Peyer's patch (tissue), 4 donors: ENCODE measurements at regions not wholly inside any gene's neighbourhood (a gene's known extent, or its start where the extent isn't known, plus 50 kb on each side); places are given as distances from the start of the nearest gene placed in this dataset.

Source experiments
- DNase-seq, 3 donors: peaks; one replicate each; pipeline ENCODE4 v3.0.0-alpha.2; 2017 to 2019
- H3K27ac ChIP-seq, 4 donors: fragments of 200-600 bp; sonication (generic); one replicate each; pipeline ENCODE4 v1.5.1; 2016 to 2019
- H3K27me3 ChIP-seq, 2 donors: fragments of 200-600 bp; sonication (generic); one replicate each; pipeline ENCODE4 v1.5.1; 2019
- H3K36me3 ChIP-seq, 3 donors: fragments of 200-600 bp; sonication (generic); one replicate each; pipeline ENCODE4 v1.5.1; 2016 to 2019
- H3K4me1 ChIP-seq, 4 donors: fragments of 200-600 bp; sonication (generic); one replicate each; pipeline ENCODE4 v1.5.1; 2016 to 2019
- H3K4me3 ChIP-seq, 4 donors: fragments of 200-600 bp; sonication (generic); 1 replicate in 3 of 4; 2 replicates in 1 of 4; pipeline ENCODE4 v1.5.1; 2016 to 2019; ENCODE audit warnings: mild to moderate bottlenecking in 1 of 4
- H3K9me3 ChIP-seq, 4 donors: fragments of 200-600 bp; sonication (generic); one replicate each; pipeline ENCODE4 v1.5.1; 2016 to 2019; ENCODE audit warnings: mild to moderate bottlenecking in 1 of 4
- CTCF ChIP-seq, 6 experiments: fragments of 450-650 bp in 4 of 6; fragments of 200-600 bp in 2 of 6; sonication (generic) in 1 of 6; IDR thresholded peaks; one replicate each; pipeline ENCODE4 v1.5.1; 2017 to 2019; ENCODE audit warnings: antibody characterized with exemption in 6 of 6, mild to moderate bottlenecking in 3 of 6, moderate library complexity in 1 of 6
- POLR2A ChIP-seq, 2 donors: fragments of 450-650 bp; IDR thresholded peaks; one replicate each; pipeline ENCODE4 v1.5.1; 2017; ENCODE audit warnings: antibody characterized with exemption in 2 of 2, mild to moderate bottlenecking in 2 of 2, moderate library complexity in 2 of 2

DNA sequence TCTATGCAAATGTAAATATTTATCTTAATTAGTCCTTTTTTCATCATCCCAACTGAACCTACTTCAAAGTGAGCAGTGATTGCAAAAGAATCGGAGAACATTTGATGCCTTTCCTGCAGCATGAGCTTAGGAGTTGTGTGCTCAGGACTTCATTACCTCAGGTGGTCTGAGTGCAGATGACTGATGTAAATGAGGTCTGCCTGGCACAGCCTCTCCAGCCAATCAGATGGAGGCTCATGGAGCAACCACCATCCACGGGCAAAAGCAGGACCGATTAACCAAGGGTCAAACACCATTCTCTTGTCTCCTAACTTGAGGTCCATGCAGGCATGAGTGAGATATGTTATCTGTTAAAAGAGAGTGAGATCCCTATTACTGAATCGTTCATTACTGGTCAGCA lies 165.7 kb upstream of the CARMIL1 start:
- H3K36me3 ChIP-seq, result peaks cover 0 to 15% (median 0%) of the 10 kb centered on the region in 3 donors
- no peak overlapping the region for H3K27ac ChIP-seq
- no peaks in the 10 kb centered on the region for H3K9me3 ChIP-seq
- no peaks in the 10 kb centered on the region for H3K27me3 ChIP-seq
- DNase-seq, result no peak
- TF ChIP-seq POLR2A (IDR thresholded peaks at IDR 0.05) (no peak), CTCF (IDR thresholded peaks at IDR 0.05) (no peak)
- no peak overlapping the region for H3K4me3 ChIP-seq
- no peaks in the 10 kb centered on the region for H3K4me1 ChIP-seq

DNA sequence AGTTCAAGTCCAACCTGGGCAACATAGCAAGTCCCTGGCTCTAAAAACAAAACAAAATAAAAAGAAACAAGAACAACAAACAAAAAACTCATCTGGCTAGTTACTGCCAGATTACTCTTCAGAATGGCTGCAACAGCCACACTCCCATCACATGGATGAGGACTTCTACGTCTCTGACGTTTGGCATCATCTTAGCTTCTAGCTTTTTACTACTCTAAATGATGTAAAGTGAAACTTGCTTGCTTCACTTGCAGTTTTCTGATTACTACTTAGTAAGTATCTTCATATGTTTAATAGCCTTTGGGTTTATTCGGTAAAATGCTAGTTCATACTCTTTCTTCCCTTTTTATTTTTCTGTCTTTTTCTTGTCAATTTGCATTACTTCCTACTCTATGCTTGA lies 161.1 kb upstream of the CARMIL1 start:
- Histone ChIP-seq H3K9me3 (no peaks in the 10 kb centered on the region), H3K27ac (no peak overlapping the region), H3K27me3 (no peaks in the 10 kb centered on the region), H3K4me1 (peaks cover 0 to 5% (median 0%) of the 10 kb centered on the region in 4 donors), H3K36me3 (peaks cover 0 to 6% (median 0%) of the 10 kb centered on the region in 3 donors), H3K4me3 (no peak overlapping the region)
- no peak for DNase-seq
- TF ChIP-seq CTCF (IDR thresholded peaks at IDR 0.05), result no peak
- TF ChIP-seq POLR2A (IDR thresholded peaks at IDR 0.05), result no peak

DNA sequence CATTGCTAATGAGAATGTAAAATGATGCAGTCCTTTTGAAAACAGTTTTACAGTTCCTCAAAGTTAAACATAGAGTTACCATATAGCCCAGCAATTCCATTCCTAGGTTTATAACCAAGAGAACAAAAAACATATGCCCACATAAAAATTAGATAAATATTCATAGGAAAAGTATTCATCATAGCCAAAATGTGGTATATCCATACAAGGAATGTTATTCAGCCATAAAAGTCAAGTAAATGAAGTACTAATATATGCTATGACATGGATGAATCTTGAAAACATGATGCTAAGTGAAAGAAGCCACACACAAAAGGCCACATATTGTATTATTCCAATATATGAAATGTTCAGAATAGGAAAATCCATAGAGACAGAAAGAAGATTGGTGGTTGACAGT lies 158.0 kb upstream of the CARMIL1 start:
- no peaks in the 10 kb centered on the region for H3K27me3 ChIP-seq
- no peak for TF ChIP-seq POLR2A (IDR thresholded peaks at IDR 0.05)
- no peak for TF ChIP-seq CTCF (IDR thresholded peaks at IDR 0.05)
- no peak overlapping the region for H3K4me3 ChIP-seq
- no peak for DNase-seq
- peaks cover 0 to 5% (median 0%) of the 10 kb centered on the region in 4 donors for H3K4me1 ChIP-seq
- no peaks in the 10 kb centered on the region for H3K36me3 ChIP-seq
- no peak overlapping the region for H3K27ac ChIP-seq
- H3K9me3 ChIP-seq, result no peaks in the 10 kb centered on the region

- H3K4me1 ChIP-seq, result peaks cover 0 to 5% (median 0%) of the 10 kb centered on the region in 4 donors
- H3K4me3 ChIP-seq, result no peak overlapping the region
- H3K36me3 ChIP-seq, result no peaks in the 10 kb centered on the region
- TF ChIP-seq POLR2A (IDR thresholded peaks at IDR 0.05) (no peak), CTCF (IDR thresholded peaks at IDR 0.05) (no peak)
- DNase-seq, result no peak
- H3K9me3 ChIP-seq, result no peaks in the 10 kb centered on the region
- H3K27ac ChIP-seq, result peak overlapping the region in 1 of 4 donors; percentile 40
- H3K27me3 ChIP-seq, result no peaks in the 10 kb centered on the region
Measured at GRCh38 chr6:25122001-25122400, 157.2 kb upstream of the CARMIL1 start.

- no peaks in the 10 kb centered on the region for H3K36me3 ChIP-seq
- TF ChIP-seq POLR2A (IDR thresholded peaks at IDR 0.05), result no peak
- TF ChIP-seq CTCF (IDR thresholded peaks at IDR 0.05), result no peak
- H3K9me3 ChIP-seq, result no peaks in the 10 kb centered on the region
- H3K27me3 ChIP-seq, result no peaks in the 10 kb centered on the region
- DNase-seq, result no peak
- peaks cover 0 to 5% (median 0%) of the 10 kb centered on the region in 4 donors for H3K4me1 ChIP-seq
- no peak overlapping the region for H3K4me3 ChIP-seq
- peak overlapping the region in 1 of 4 donors; percentile 40 for H3K27ac ChIP-seq
Measured at GRCh38 chr6:25122622-25123237, 156.4 kb upstream of the CARMIL1 start.
